ENCODE measurements at regions not wholly inside any gene's neighbourhood (a gene's known extent, or its start where the extent isn't known, plus 50 kb on each side); places are given as distances from the start of the nearest gene placed in this dataset.

DNA sequence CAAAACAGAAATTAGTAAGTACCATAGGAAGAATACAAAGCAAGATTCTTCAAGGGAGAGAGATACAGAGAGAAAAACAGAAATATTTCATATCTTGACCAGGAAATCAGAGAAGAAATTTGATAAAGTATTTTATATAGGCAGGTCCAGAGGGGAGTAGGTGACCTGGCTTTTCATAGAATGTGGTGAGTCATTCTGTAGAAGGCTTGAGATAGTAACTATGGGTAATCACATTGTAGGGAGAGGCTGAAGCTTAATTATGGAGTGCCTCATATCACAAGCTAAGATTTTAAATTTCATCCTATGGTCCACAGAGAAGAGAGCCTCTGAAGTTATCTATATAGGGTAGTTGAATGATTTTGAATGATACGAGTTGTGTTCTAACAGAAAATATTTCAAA lies 195.0 kb upstream of the CYRIA start:
- TF ChIP-seq, protein P1, sequence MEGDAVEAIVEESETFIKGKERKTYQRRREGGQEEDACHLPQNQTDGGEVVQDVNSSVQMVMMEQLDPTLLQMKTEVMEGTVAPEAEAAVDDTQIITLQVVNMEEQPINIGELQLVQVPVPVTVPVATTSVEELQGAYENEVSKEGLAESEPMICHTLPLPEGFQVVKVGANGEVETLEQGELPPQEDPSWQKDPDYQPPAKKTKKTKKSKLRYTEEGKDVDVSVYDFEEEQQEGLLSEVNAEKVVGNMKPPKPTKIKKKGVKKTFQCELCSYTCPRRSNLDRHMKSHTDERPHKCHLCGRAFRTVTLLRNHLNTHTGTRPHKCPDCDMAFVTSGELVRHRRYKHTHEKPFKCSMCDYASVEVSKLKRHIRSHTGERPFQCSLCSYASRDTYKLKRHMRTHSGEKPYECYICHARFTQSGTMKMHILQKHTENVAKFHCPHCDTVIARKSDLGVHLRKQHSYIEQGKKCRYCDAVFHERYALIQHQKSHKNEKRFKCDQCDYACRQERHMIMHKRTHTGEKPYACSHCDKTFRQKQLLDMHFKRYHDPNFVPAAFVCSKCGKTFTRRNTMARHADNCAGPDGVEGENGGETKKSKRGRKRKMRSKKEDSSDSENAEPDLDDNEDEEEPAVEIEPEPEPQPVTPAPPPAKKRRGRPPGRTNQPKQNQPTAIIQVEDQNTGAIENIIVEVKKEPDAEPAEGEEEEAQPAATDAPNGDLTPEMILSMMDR (IDR thresholded peaks at IDR 0.05; ENCODE audit: low read depth, low read length): no peak
- H3K27ac ChIP-seq: peak overlapping the region; percentile 64
- H3K4me3 ChIP-seq (ENCODE audit: low read depth, low read length): no peak overlapping the region
- H3K27me3 ChIP-seq (ENCODE audit: insufficient read depth, low read depth, severe bottlenecking): no peaks in the 10 kb centered on the region
- H3K9me3 ChIP-seq (ENCODE audit: severe bottlenecking): peaks cover 9% of the 10 kb centered on the region
- H3K36me3 ChIP-seq: no peaks in the 10 kb centered on the region
- no peak for DNase-seq

DNA sequence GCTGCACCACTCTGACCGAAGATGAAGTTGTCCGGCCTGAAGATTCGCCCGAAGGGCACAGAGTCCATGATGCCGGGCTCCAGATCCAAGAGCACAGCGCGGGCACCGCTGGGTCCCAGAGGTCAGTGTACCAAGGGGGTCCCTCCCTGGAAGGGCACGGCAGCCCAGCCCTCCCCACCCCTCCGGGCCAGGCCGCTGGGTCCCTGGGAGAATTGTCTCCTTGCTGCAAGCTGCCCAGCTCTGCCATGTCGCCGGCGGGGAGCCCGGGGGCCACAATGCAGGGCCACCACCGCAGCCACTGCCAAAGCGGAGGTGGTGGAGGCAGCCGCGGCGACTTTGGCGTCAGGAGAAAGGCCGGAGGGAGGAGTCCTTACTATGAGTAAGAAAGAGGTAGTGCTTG lies 189.5 kb upstream of the CYRIA start:
- TF ChIP-seq, protein P1 (IDR thresholded peaks at IDR 0.05; ENCODE audit: low read depth, low read length): no peak
- Histone ChIP-seq H3K4me3 (ENCODE audit: low read depth, low read length) (no peak overlapping the region), H3K27ac (no peak overlapping the region), H3K9me3 (ENCODE audit: severe bottlenecking) (peaks cover 26% of the 10 kb centered on the region), H3K27me3 (ENCODE audit: insufficient read depth, low read depth, severe bottlenecking) (no peaks in the 10 kb centered on the region), H3K36me3 (no peaks in the 10 kb centered on the region)
- DNase-seq: no peak

DNA sequence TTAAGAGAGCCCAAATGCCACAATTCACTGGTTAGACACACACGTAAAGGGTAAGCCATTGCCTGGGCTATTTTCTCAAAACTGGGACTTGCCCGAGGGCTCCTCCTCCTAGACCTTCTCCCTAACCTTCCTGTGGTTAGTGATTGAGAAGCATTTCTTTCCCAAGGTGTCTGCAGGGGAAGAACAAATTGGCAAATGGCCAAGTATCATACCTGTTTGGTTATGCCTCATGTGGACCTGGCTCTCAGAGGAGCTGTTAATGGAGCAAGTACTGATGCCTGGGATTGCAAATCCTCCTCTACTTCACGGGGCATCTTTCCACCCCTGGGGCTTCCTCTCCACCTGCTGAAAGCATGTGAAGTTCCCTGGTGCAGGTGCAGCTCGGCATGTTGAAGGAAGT lies 187.5 kb upstream of the CYRIA start:
- TF ChIP-seq, protein P1 (IDR thresholded peaks at IDR 0.05; ENCODE audit: low read depth, low read length): no peak
- H3K36me3 ChIP-seq: no peaks in the 10 kb centered on the region
- DNase-seq: no peak

GRCh38 chr2:16852651-16853050 lies 187.0 kb upstream of the CYRIA start:
- H3K4me3 ChIP-seq (ENCODE audit: low read depth, low read length): no peak overlapping the region

More for the DNA sequence above, 187.5 kb upstream of the CYRIA start:
- Histone ChIP-seq H3K4me3 (ENCODE audit: low read depth, low read length) (no peak overlapping the region), H3K27me3 (ENCODE audit: insufficient read depth, low read depth, severe bottlenecking) (no peaks in the 10 kb centered on the region), H3K9me3 (ENCODE audit: severe bottlenecking) (peaks cover 20% of the 10 kb centered on the region), H3K27ac (no peak overlapping the region)

DNA sequence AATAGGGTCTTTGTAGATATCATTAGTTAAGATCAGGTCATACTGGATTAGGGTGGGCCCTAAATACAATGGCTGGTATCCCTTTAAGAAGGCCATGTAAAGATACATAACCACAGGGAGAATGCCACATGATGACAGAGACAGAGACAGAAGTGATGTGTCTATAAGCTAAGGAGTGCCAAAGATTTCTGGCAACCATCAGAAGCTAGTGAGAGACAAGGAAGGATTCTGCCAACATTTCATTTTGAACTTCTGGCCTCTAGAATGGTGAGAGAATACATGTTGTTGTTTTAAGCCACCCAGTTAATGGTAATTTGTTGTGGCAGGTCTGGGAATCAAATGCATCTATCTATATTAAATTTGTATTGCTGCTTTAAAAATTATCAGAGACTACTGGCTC lies 185.5 kb upstream of the CYRIA start:
- peaks cover 20% of the 10 kb centered on the region for H3K9me3 ChIP-seq (ENCODE audit: severe bottlenecking)

More at GRCh38 chr2:16852651-16853050, 187.0 kb upstream of the CYRIA start:
- Histone ChIP-seq H3K9me3 (ENCODE audit: severe bottlenecking) (peaks cover 20% of the 10 kb centered on the region), H3K27me3 (ENCODE audit: insufficient read depth, low read depth, severe bottlenecking) (no peaks in the 10 kb centered on the region), H3K27ac (no peak overlapping the region; the same call in 1 of the 2 replicates), H3K36me3 (no peaks in the 10 kb centered on the region)
- no peak for DNase-seq
- TF ChIP-seq, protein P1 (IDR thresholded peaks at IDR 0.05; ENCODE audit: low read depth, low read length): no peak

More for the DNA sequence above, 185.5 kb upstream of the CYRIA start:
- H3K4me3 ChIP-seq (ENCODE audit: low read depth, low read length): no peak overlapping the region
- no peak overlapping the region for H3K27ac ChIP-seq
- H3K36me3 ChIP-seq: no peaks in the 10 kb centered on the region
- TF ChIP-seq, protein P1 (IDR thresholded peaks at IDR 0.05; ENCODE audit: low read depth, low read length): no peak
- no peak for DNase-seq
- H3K27me3 ChIP-seq (ENCODE audit: insufficient read depth, low read depth, severe bottlenecking): no peaks in the 10 kb centered on the region

Data from WERI-Rb-1 (cell line).